Panc1 (cell line): ENCODE measurements at regions not wholly inside any gene's neighbourhood (a gene's known extent, or its start where the extent isn't known, plus 50 kb on each side); places are given as distances from the start of the nearest gene placed in this dataset.

ENCODE experiments used
- POLR2AphosphoS5 ChIP-seq: IDR thresholded peaks from 2 replicates; pipeline ENCODE4 v1.6.1; 2012; ENCODE audit warnings: mild to moderate bottlenecking, low read depth, low read length, moderate library complexity
- SIN3A ChIP-seq: IDR thresholded peaks from 2 replicates; pipeline ENCODE4 v1.6.1; 2012; ENCODE audit warnings: low read depth, mild to moderate bottlenecking, low read length, moderate library complexity, borderline replicate concordance; ENCODE audit not compliant: insufficient read depth
- TF ChIP-seq, protein P1 (sequence below): fragments of 450-650 bp; IDR thresholded peaks from 2 replicates; pipeline ENCODE4 v1.5.1; 2017; ENCODE audit warnings: mild to moderate bottlenecking

DNA sequence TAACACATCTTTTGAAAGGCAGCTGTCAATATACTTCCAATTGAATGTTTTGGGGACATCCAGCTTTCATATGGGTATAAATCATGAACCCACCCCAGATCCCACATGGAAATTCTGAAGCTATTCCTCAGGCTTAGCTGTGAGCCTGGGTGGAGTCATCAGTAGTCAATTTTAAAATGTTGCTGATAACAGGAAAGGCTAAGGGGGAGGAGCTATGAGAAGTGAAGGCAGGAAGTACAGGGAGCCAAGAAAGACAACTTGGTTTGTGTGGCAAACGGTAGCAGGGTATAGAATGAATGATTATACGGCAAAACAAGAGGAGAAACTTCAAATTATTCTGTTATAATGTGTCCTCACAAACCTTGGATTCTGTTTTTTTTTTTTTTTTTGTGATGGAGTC, 108.6 kb downstream of the QPCT start:
- TF ChIP-seq, protein P1, sequence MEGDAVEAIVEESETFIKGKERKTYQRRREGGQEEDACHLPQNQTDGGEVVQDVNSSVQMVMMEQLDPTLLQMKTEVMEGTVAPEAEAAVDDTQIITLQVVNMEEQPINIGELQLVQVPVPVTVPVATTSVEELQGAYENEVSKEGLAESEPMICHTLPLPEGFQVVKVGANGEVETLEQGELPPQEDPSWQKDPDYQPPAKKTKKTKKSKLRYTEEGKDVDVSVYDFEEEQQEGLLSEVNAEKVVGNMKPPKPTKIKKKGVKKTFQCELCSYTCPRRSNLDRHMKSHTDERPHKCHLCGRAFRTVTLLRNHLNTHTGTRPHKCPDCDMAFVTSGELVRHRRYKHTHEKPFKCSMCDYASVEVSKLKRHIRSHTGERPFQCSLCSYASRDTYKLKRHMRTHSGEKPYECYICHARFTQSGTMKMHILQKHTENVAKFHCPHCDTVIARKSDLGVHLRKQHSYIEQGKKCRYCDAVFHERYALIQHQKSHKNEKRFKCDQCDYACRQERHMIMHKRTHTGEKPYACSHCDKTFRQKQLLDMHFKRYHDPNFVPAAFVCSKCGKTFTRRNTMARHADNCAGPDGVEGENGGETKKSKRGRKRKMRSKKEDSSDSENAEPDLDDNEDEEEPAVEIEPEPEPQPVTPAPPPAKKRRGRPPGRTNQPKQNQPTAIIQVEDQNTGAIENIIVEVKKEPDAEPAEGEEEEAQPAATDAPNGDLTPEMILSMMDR: no peak
- no peak for TF ChIP-seq POLR2AphosphoS5
- TF ChIP-seq SIN3A: no peak
